Adipocyte (in vitro differentiated cells): ENCODE measurements at regions not wholly inside any gene's neighbourhood (a gene's known extent, or its start where the extent isn't known, plus 50 kb on each side); places are given as distances from the start of the nearest gene placed in this dataset.

Experiments used
- DNase-seq: peaks from one replicate; pipeline ENCODE4 v3.0.0-alpha.2; 2015; ENCODE audit warnings: low read depth
- H3K27me3 ChIP-seq: replicated peaks from 2 replicates; pipeline ENCODE4 v1.7.0; 2013; ENCODE audit warnings: mild to moderate bottlenecking, low read length, moderate library complexity; ENCODE audit not compliant: control insufficient read depth, insufficient read depth
- H3K36me3 ChIP-seq: 2 replicates; pipeline ENCODE4 v1.7.0; 2013; ENCODE audit warnings: low read length, mild to moderate bottlenecking, moderate library complexity; ENCODE audit not compliant: control insufficient read depth, insufficient read depth, severe bottlenecking
- H3K4me1 ChIP-seq: 2 replicates; pipeline ENCODE4 v1.7.0; 2013; ENCODE audit warnings: mild to moderate bottlenecking, low read length, moderate library complexity; ENCODE audit not compliant: control insufficient read depth, insufficient read depth
- H3K4me3 ChIP-seq: 2 replicates; pipeline ENCODE4 v1.7.0; 2013; ENCODE audit warnings: mild to moderate bottlenecking, low read length, moderate library complexity
- H3K9ac ChIP-seq: 2 replicates; pipeline ENCODE4 v1.7.0; 2013; ENCODE audit warnings: mild to moderate bottlenecking, low read length, moderate library complexity
- H3K9me3 ChIP-seq: 2 replicates; pipeline ENCODE4 v1.7.0; 2013; ENCODE audit warnings: mild to moderate bottlenecking, low read length, moderate library complexity; ENCODE audit not compliant: control insufficient read depth

DNA sequence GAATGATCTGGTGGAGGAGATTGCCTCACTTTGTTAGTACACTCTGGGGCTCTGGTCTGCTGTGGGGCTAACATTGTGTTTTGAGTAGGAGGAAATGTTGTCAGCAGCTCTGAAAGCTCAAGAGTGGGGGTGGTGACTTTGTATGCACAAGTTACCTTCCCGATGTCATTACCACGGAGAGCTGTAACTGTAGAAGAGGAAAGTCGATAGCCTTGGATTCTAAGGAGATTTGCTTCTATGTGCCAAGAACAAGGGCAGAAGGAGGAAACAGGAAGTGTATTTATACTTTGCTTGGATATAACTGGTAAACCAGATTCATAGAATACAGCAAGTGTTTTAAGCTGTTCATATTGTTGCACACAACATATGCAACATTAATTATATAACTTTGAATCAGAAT lies 196.1 kb downstream of the AMY1C start:
- no peak for DNase-seq

DNA sequence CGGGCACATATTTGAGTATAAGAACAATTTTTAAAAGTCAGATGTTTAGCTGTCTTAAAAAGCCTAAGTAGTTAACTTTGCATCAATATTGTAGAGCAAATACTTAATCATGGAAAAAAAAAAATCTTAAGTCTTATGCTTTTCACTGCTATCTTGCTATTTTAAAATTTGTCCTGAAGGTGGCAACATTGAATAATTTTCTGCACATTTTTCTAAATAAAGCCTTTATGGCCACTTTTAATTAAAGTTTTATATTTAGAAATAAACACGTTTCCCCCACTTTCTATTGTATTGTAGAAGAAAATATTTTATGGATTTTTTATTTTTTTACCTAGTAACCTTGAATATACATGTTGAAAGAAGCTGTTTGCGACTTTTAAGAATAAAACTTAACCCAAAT lies 198.8 kb downstream of the AMY1C start:
- DNase-seq, result peak; percentile 8
- Histone ChIP-seq H3K9me3 (no peaks in the 10 kb centered on the region), H3K9ac (no peak overlapping the region), H3K36me3 (no peaks in the 10 kb centered on the region), H3K27me3 (no peaks in the 10 kb centered on the region), H3K4me1 (no peaks in the 10 kb centered on the region), H3K4me3 (no peak overlapping the region)

More for the DNA sequence above, 196.1 kb downstream of the AMY1C start:
- no peaks in the 10 kb centered on the region for H3K9me3 ChIP-seq
- H3K9ac ChIP-seq, result no peak overlapping the region
- H3K4me3 ChIP-seq, result no peak overlapping the region
- H3K4me1 ChIP-seq, result no peaks in the 10 kb centered on the region
- no peaks in the 10 kb centered on the region for H3K36me3 ChIP-seq
- no peaks in the 10 kb centered on the region for H3K27me3 ChIP-seq

DNA sequence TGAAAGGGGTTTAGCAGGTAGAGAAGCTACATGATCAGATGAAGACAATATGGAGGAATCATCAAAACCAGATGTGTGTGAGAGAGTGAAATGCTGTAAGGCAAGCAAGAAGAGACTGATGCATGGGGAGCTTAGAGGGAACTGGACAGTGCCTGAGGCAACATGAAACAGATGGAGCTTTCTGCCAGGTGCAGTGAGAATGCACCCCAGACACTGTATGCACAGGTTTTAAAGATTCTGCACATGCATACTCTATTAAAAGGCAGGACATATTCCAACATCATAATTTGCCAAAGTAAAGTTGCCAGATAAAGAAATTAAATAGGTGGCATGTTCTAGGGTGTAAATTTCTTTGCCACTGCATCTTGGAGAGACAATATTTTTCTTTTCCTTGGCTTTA lies 200.1 kb downstream of the AMY1C start:
- no peaks in the 10 kb centered on the region for H3K4me1 ChIP-seq
- no peak overlapping the region for H3K4me3 ChIP-seq
- no peaks in the 10 kb centered on the region for H3K36me3 ChIP-seq
- H3K9ac ChIP-seq, result no peak overlapping the region
- no peaks in the 10 kb centered on the region for H3K27me3 ChIP-seq
- no peak for DNase-seq
- H3K9me3 ChIP-seq, result no peaks in the 10 kb centered on the region

DNA sequence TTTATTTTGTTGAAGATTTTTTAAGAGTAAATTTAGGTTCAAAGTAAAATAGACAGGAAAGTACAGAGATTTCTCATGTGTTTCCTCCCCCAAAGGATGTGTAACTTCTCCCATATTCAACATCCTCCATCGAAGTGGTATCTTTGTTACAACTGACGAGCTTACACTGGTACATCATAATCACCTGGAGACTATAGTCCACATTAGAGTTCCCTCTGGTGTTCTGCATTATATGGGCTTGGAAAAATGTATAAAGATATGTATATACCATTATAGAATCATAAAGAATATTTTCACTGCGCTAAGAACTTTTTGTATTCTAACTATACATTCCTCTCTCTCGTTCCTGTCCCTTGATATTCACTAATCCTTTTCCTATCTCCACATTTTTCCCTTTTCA lies 203.7 kb downstream of the AMY1C start:
- Histone ChIP-seq H3K4me1 (no peaks in the 10 kb centered on the region), H3K4me3 (no peak overlapping the region), H3K9ac (no peak overlapping the region), H3K9me3 (no peaks in the 10 kb centered on the region), H3K36me3 (no peaks in the 10 kb centered on the region), H3K27me3 (no peaks in the 10 kb centered on the region)
- peak; percentile 16 for DNase-seq

DNA sequence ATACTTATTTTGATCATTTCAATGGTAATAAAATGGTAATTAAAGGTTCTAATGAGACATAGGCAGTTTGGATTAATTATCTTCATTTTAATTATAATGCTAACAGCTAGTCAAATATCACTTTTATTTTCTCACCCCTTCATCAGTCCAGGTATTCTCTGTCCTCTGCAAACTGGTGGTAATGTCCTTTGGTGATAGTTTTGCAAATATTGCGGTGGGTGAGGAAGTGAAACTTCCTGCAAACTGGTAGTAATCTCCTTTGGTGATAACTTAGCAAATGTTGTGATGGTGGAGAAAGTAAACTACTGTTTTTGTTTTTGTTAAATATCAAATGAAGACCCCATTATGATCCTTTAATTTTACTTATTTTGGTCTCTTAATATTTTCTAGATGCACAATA lies 209.0 kb downstream of the AMY1C start:
- DNase-seq, result no peak
- Histone ChIP-seq H3K36me3 (no peaks in the 10 kb centered on the region), H3K9ac (no peak overlapping the region), H3K9me3 (peaks cover 8% of the 10 kb centered on the region), H3K4me3 (no peak overlapping the region), H3K4me1 (no peaks in the 10 kb centered on the region), H3K27me3 (no peaks in the 10 kb centered on the region)

DNA sequence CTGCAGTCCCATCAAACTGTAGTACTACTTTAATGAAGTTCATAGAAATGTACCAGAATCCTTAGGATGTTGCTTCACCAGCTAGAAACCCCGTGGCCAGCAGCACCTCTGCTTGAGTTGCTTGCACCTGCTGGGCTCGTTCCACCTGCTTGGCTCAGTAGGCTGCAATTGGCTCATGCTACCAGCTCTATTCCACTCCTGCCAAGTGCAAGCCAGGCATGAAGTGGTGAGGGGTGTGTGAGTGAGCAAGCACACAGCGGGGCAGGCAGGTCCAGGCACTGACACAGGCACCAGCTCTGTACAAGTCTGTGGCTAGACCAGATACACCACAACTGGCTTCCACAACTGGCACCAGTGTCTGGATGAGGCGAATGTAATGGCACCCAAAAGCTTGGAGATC lies 209.9 kb downstream of the AMY1C start:
- Histone ChIP-seq H3K9me3 (peaks cover 8% of the 10 kb centered on the region), H3K9ac (no peak overlapping the region), H3K4me1 (no peaks in the 10 kb centered on the region), H3K4me3 (no peak overlapping the region), H3K27me3 (no peaks in the 10 kb centered on the region), H3K36me3 (no peaks in the 10 kb centered on the region)
- DNase-seq, result no peak

DNA sequence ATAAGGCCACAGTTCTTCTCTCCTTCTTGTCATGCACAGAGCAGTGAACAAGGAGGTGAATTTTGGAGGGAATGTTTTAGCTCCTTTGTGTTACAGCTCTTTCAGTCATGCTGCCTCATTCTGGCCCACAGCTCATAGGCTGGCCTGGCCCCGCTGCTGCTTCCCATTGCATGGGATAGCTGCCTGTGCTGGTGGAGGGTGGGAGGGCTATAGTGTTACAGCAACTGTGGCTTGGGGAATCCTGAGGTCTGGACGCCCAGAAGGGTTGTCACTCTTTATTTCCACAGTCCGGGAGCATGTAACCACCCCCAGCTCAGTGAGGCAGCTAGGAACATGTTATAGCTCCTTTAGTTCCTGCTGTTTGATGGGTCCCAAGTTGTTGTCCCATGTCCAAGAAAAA lies 210.3 kb downstream of the AMY1C start:
- Histone ChIP-seq H3K36me3 (no peaks in the 10 kb centered on the region), H3K9ac (no peak overlapping the region), H3K9me3 (peaks cover 8% of the 10 kb centered on the region), H3K4me1 (no peaks in the 10 kb centered on the region), H3K4me3 (no peak overlapping the region), H3K27me3 (no peaks in the 10 kb centered on the region)
- no peak for DNase-seq

DNA sequence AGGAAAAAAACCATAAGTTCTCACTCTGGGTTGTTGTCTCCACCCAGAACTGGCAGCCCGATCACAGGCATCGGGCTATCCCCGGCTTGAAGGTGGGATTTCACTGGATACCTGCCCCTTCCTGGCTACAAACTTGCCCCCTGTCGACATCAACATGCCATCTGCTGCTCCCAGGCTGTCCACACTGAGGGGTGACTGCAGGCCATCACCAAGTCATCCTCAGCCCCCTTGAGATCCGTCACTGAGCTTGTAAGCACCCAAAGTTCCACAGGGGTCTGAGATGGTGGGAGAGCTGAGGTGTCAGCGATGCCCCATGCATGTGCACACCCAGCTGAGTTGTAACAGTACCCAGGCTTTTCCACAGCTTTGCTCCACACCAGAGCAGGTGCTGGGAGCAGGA lies 211.0 kb downstream of the AMY1C start:
- Histone ChIP-seq H3K9me3 (peaks cover 8% of the 10 kb centered on the region), H3K27me3 (no peaks in the 10 kb centered on the region), H3K9ac (no peak overlapping the region), H3K4me1 (no peaks in the 10 kb centered on the region), H3K4me3 (no peak overlapping the region), H3K36me3 (no peaks in the 10 kb centered on the region)
- DNase-seq, result no peak

DNA sequence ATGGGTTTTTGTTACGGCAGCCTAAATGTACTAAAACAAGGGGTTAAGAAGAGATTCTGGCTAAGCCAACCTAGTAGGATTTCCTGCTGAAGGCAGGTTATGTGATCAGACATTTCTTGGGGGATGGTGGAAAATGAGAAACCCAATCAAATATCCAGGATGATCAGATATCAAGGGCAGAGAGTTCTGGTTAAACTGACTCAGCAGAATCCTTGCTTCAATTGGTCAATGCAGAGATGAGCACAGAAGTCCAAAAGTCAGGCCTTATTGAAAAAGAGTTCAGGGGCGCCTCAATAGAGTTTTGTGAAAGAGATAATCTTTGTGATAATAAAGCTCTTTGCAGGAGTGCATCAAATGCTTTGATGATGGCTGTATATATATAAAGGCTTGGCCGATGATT lies 237.1 kb downstream of the AMY1C start:
- Histone ChIP-seq H3K4me1 (no peaks in the 10 kb centered on the region), H3K9ac (no peak overlapping the region), H3K36me3 (no peaks in the 10 kb centered on the region), H3K27me3 (no peaks in the 10 kb centered on the region), H3K4me3 (no peak overlapping the region), H3K9me3 (no peaks in the 10 kb centered on the region)
- no peak for DNase-seq

DNA sequence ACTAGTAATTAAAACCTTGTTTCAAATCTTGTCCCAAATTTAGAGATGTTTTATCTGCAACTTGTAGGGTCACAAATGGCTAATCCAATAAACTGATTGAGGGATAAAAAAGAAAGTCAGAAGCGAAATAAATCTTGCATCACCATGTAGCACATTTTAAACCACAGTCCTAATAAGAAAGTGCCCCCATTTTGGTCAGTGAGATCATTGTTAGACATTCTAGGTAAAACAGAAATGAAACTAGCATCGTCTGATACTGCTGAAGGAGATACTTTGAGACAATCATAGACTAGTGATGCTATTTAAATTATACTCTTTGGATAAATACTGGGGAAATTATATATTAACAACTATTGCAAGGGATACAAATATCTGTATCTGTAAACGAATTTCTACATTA lies 247.9 kb downstream of the AMY1C start:
- H3K9ac ChIP-seq, result no peak overlapping the region
- H3K4me3 ChIP-seq, result no peak overlapping the region
- H3K4me1 ChIP-seq, result no peaks in the 10 kb centered on the region
- H3K27me3 ChIP-seq, result no peaks in the 10 kb centered on the region
- H3K9me3 ChIP-seq, result no peaks in the 10 kb centered on the region
- no peak for DNase-seq
- no peaks in the 10 kb centered on the region for H3K36me3 ChIP-seq

DNA sequence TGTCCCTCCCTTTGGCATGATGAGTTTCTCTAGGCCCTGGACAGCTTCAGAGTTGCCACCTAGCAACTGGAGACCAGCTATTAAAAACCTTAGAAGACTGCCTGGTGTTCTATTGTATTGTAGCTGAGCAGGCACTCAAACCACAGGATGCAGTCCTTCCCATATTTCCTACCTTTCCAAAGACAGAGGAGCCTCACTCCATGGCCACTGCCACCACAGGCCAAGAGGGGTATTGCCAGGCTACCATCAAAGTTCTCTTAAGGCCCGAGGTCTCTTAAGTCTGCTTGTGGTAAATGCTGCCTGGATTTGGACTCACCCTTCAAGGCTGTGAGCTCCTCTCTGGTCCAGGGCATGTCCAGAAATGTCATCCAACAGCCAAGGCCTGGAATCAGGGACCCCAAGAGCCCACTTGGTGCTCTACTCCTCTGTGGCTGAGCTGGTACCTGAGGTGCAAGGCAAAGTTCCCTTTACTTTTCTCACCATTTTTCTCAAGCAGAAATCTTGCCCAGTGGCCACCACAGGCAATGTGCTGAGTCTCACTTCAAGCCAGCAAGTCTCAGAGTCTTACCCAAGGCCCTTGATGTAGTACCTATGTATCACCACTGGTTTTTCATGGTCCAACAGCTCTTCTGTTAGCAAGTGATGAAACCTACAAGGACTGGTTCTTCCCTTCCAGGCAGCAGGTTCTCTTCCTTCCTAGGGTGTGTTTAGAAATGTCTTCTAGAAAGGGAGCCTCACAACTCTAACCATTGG lies 269.4 kb downstream of the AMY1C start:
- Histone ChIP-seq H3K36me3 (no peaks in the 10 kb centered on the region), H3K27me3 (no peaks in the 10 kb centered on the region), H3K9me3 (no peaks in the 10 kb centered on the region), H3K4me1 (no peaks in the 10 kb centered on the region), H3K9ac (no peak overlapping the region), H3K4me3 (no peak overlapping the region)
- no peak for DNase-seq

DNA sequence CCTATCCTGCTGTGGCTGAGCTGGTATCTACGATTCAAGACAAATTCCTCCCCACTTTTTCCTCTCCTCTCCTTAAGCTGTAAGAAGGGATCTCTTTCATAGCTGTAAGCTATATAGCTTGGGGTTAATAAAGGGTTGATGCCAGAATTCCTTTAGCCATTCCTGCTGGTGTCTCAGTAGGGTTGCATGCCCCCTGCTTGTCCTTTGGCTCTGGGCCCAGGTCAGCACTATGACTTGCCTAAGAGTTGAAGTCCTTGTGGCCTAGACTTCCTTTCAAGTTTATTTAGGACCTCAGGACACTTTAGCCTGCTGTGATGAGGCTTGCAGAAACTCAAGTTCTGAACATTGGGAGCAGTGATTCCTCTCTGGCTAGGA lies 270.0 kb downstream of the AMY1C start:
- no peaks in the 10 kb centered on the region for H3K4me1 ChIP-seq
- H3K9me3 ChIP-seq, result no peaks in the 10 kb centered on the region
- H3K36me3 ChIP-seq, result no peaks in the 10 kb centered on the region
- no peak for DNase-seq
- no peak overlapping the region for H3K9ac ChIP-seq
- H3K4me3 ChIP-seq, result no peak overlapping the region
- no peaks in the 10 kb centered on the region for H3K27me3 ChIP-seq
